SK-N-SH (cell line): ENCODE measurements at regions not wholly inside any gene's neighbourhood (a gene's known extent, or its start where the extent isn't known, plus 50 kb on each side); places are given as distances from the start of the nearest gene placed in this dataset.
"Not testable (repeated sequence)": the region's sequence is repeated elsewhere in the genome, so short reads cannot be mapped to it uniquely, and the experiment has no call there.

Source experiments
- CTCF ChIA-PET: fragments of 300-600, 350-600 bp; formaldehyde crosslinking; extraction: SDS; loops from one replicate; lab custom pipeline; 2021; lab: Yijun Ruan, JAX
- POLR2A ChIA-PET: fragments of 350-600 bp; sonication (Branson Sonifier 250); formaldehyde crosslinking; extraction: SDS; loops from one replicate; lab custom pipeline; 2020; ENCODE audit warnings: antibody characterized with exemption, inconsistent platforms; lab: Yijun Ruan, JAX
- DNase-seq: peaks from one replicate; pipeline ENCODE4 v3.0.0; 2012
- H2AFZ ChIP-seq: fragments of 200-600 bp; sonication (generic); 2 replicates; pipeline ENCODE4 v1.8.1; 2016; ENCODE audit warnings: antibody characterized with exemption, mild to moderate bottlenecking, low read depth
- H3F3A ChIP-seq: fragments of 200-600 bp; sonication (generic); replicated peaks from 2 replicates; pipeline ENCODE3; 2016; ENCODE audit warnings: antibody characterized with exemption, mild to moderate bottlenecking; ENCODE audit not compliant: insufficient read depth
- H3K27ac ChIP-seq, 2 experiments: fragments of 200-500 bp in 1 of 2; fragments of 200-600 bp in 1 of 2; sonication (Bioruptor generic) in 1 of 2; sonication (generic), shearing (Covaris generic) in 1 of 2; 2 replicates each; pipeline versions ENCODE4 v1.5.1 to v1.6.1; 2014 to 2016; ENCODE audit warnings: low read depth in 2 of 2, inconsistent platforms in 1 of 2, low read length in 1 of 2, mild to moderate bottlenecking in 1 of 2, mixed read lengths in 1 of 2
- H3K27me3 ChIP-seq: fragments of 200-600 bp; sonication (generic), shearing (Covaris generic); 2 replicates; pipeline ENCODE4 v1.6.1; 2016; ENCODE audit warnings: mixed run types; ENCODE audit not compliant: insufficient read depth
- H3K36me3 ChIP-seq, 2 experiments: fragments of 200-500 bp in 1 of 2; fragments of 200-600 bp in 1 of 2; sonication (Bioruptor generic) in 1 of 2; sonication (generic) in 1 of 2; replicated peaks in 1 of 2; 2 replicates each; pipeline versions ENCODE3 to v1.5.1; 2014 to 2016; ENCODE audit warnings: low read length in 1 of 2, mild to moderate bottlenecking in 1 of 2; ENCODE audit not compliant: insufficient read depth in 2 of 2, control insufficient read depth in 1 of 2
- H3K4me1 ChIP-seq, 2 experiments: fragments of 200-500 bp in 1 of 2; fragments of 200-600 bp in 1 of 2; sonication (Bioruptor generic) in 1 of 2; sonication (generic), shearing (Covaris generic) in 1 of 2; 2 replicates each; pipeline versions ENCODE4 v1.5.1 to v1.6.1; 2014 to 2016; ENCODE audit warnings: low read depth in 1 of 2, low read length in 1 of 2, mixed run types in 1 of 2; ENCODE audit not compliant: insufficient read depth in 2 of 2, control insufficient read depth in 1 of 2
- H3K4me2 ChIP-seq: fragments of 200-600 bp; sonication (generic), shearing (Covaris generic); 2 replicates; pipeline ENCODE4 v1.6.1; 2017; ENCODE audit warnings: mixed run types
- H3K4me3 ChIP-seq, 2 experiments: fragments of 200-500 bp in 1 of 2; fragments of 200-600 bp in 1 of 2; sonication (Bioruptor generic) in 1 of 2; sonication (generic), shearing (Covaris generic) in 1 of 2; 2 replicates each; pipeline versions ENCODE4 v1.5.1 to v1.8.1; 2014 to 2016; ENCODE audit warnings: low read depth in 2 of 2, inconsistent platforms in 1 of 2, low read length in 1 of 2, mild to moderate bottlenecking in 1 of 2, mixed read lengths in 1 of 2, moderate library complexity in 1 of 2
- H3K79me2 ChIP-seq: fragments of 200-600 bp; sonication (generic); 2 replicates; pipeline ENCODE4 v1.8.1; 2017; ENCODE audit warnings: mild to moderate bottlenecking; ENCODE audit not compliant: insufficient read depth
- H3K9ac ChIP-seq: fragments of 200-600 bp; sonication (generic); 2 replicates; pipeline ENCODE4 v1.6.1; 2017; ENCODE audit warnings: mixed run types
- H3K9me2 ChIP-seq: fragments of 200-600 bp; sonication (generic); 2 replicates; pipeline ENCODE4 v1.6.1; 2017; ENCODE audit warnings: mixed run types
- H3K9me3 ChIP-seq: fragments of 200-600 bp; sonication (generic); 2 replicates; pipeline ENCODE4 v1.6.1; 2017; ENCODE audit warnings: mixed run types, mild to moderate bottlenecking, moderate library complexity
- H4K20me1 ChIP-seq: fragments of 200-600 bp; sonication (generic); 2 replicates; pipeline ENCODE4 v1.6.1; 2017; ENCODE audit warnings: mild to moderate bottlenecking, mixed run types; ENCODE audit not compliant: insufficient read depth
- ELF1 ChIP-seq: IDR thresholded peaks from 2 replicates; pipeline ENCODE4 v1.4.0; 2012
- EP300 ChIP-seq, 2 experiments: IDR thresholded peaks; 2 replicates each; pipeline versions ENCODE4 v1.4.0 to v1.6.1; 2012; ENCODE audit warnings: borderline replicate concordance in 1 of 2, low read depth in 1 of 2, low read length in 1 of 2
- FOXJ3 ChIP-seq: sonication (generic); formaldehyde crosslinking; IDR thresholded peaks from 2 replicates; pipeline ENCODE4 v1.5.1; 2020; ENCODE audit warnings: mild to moderate bottlenecking, missing genetic modification reagents
- FOXM1 ChIP-seq: IDR thresholded peaks from 2 replicates; pipeline ENCODE4 v1.4.0; 2012; ENCODE audit warnings: low read depth, mild to moderate bottlenecking
- GABPA ChIP-seq: IDR thresholded peaks from 2 replicates; pipeline ENCODE4 v1.4.0; 2012; ENCODE audit warnings: low read depth, mild to moderate bottlenecking
- GATA2 ChIP-seq: sonication (generic); formaldehyde crosslinking; IDR thresholded peaks from 2 replicates; pipeline ENCODE4 v1.5.0; 2020; ENCODE audit warnings: mild to moderate bottlenecking, missing genetic modification reagents
- IRF3 ChIP-seq: fragments of 150-350 bp; IDR thresholded peaks from 2 replicates; pipeline ENCODE4 v1.6.1; 2016; ENCODE audit warnings: mild to moderate bottlenecking, low read depth, low read length
- MAX ChIP-seq: IDR thresholded peaks from 2 replicates; pipeline ENCODE4 v1.4.0; 2012; ENCODE audit warnings: low read depth
- NFIC ChIP-seq: IDR thresholded peaks from 2 replicates; pipeline ENCODE4 v1.4.0; 2012; ENCODE audit warnings: borderline replicate concordance
- REST ChIP-seq: IDR thresholded peaks from 2 replicates; pipeline ENCODE4 v1.6.1; 2012; ENCODE audit warnings: mild to moderate bottlenecking, low read depth, low read length, moderate library complexity
- RFX5 ChIP-seq: IDR thresholded peaks from 2 replicates; pipeline ENCODE4 v1.6.1; 2012; ENCODE audit warnings: mild to moderate bottlenecking, improper control_type of control experiment, low read length
- RXRA ChIP-seq: IDR thresholded peaks from 2 replicates; pipeline ENCODE4 v1.4.0; 2012; ENCODE audit warnings: low read depth, mild to moderate bottlenecking, borderline replicate concordance
- TCF12 ChIP-seq: IDR thresholded peaks from 2 replicates; pipeline ENCODE4 v1.4.0; 2012
- USF1 ChIP-seq: IDR thresholded peaks from 2 replicates; pipeline ENCODE4 v1.4.0; 2012; ENCODE audit warnings: low read depth, borderline replicate concordance
- WGBS: methylation state at CpG from one replicate; pipeline ENCODE4 v1.1.6; 2017; ENCODE audit warnings: low lambda C conversion rate; 5-methylcytosine and 5-hydroxymethylcytosine counted together

- TF ChIP-seq REST, result no peak
- no peak for TF ChIP-seq FOXM1
These were observed 180.7 kb downstream of the ERCC6L2 start (continued) for GRCh38 chr9:96056226-96056625.

GRCh38 chr9:96054248-96054647 is 178.8 kb downstream of the ERCC6L2 start:
- H3K9ac ChIP-seq, POLR2A ChIA-PET: not testable (repeated sequence)

GRCh38 chr9:96052686-96053085 is 177.2 kb downstream of the ERCC6L2 start:
- DNase-seq, result no peak
- Histone ChIP-seq H4K20me1 (no peaks in the 10 kb centered on the region), H3K9me3 (no peaks in the 10 kb centered on the region), H3F3A (no peaks in the 10 kb centered on the region), H3K27ac (no peak overlapping the region), H2AFZ (no peak overlapping the region), H3K9ac (no peak overlapping the region), H3K4me1 (no peaks in the 10 kb centered on the region; a peak in 1 of 4 replicates), H3K36me3 (no peaks in the 10 kb centered on the region), H3K79me2 (no peaks in the 10 kb centered on the region), H3K4me3 (no peak overlapping the region), H3K4me2 (no peak overlapping the region), H3K27me3 (no peaks in the 10 kb centered on the region), H3K9me2 (no peaks in the 10 kb centered on the region)
- no peak for TF ChIP-seq TCF12
- TF ChIP-seq NFIC, result no peak
- 53% methylated on average over 6 of the region's 6 CpGs for WGBS
- ChIA-PET CTCF (no interaction called here), POLR2A (no interaction called here)

More at GRCh38 chr9:96054248-96054647, 178.8 kb downstream of the ERCC6L2 start:
- DNase-seq, H3K36me3 ChIP-seq, H3K9me3 ChIP-seq, H3K79me2 ChIP-seq, H3K27me3 ChIP-seq, H3K9me2 ChIP-seq, H2AFZ ChIP-seq, H3K4me2 ChIP-seq, H3K27ac ChIP-seq, H3K4me1 ChIP-seq, H3K4me3 ChIP-seq, H3F3A ChIP-seq, H4K20me1 ChIP-seq, CTCF ChIA-PET: not testable (repeated sequence)
- 62% methylated on average over 5 of the region's 5 CpGs for WGBS

- H3K27ac ChIP-seq, result no peak overlapping the region
- H3K79me2 ChIP-seq, result no peaks in the 10 kb centered on the region
- no peaks in the 10 kb centered on the region for H4K20me1 ChIP-seq
- CTCF ChIA-PET, result no interaction called here
- H3K9me2 ChIP-seq, result no peaks in the 10 kb centered on the region
- H3K4me1 ChIP-seq, result no peaks in the 10 kb centered on the region; a peak in 1 of 4 replicates
- H3K27me3 ChIP-seq, result peaks cover 9% of the 10 kb centered on the region; the same call in 1 of the 2 replicates
- H2AFZ ChIP-seq, result no peak overlapping the region
- H3K4me3 ChIP-seq, result no peak overlapping the region
- WGBS, result 73% methylated on average over 6 of the region's 7 CpGs
- H3K4me2 ChIP-seq, result no peak overlapping the region
- H3K36me3 ChIP-seq, result no peaks in the 10 kb centered on the region
- H3K9me3 ChIP-seq, result no peaks in the 10 kb centered on the region
- no peak for DNase-seq
- no peak overlapping the region for H3K9ac ChIP-seq
- no peaks in the 10 kb centered on the region for H3F3A ChIP-seq
- POLR2A ChIA-PET, result no interaction called here
- TF ChIP-seq RFX5, result no peak
- no peak for TF ChIP-seq USF1
- TF ChIP-seq RXRA, result no peak
- TF ChIP-seq EP300 (IDR thresholded peaks at IDR 0.05; ENCODE audit: borderline replicate concordance in 1 of 2, low read depth in 1 of 2, low read length in 1 of 2), result no peak
- no peak for TF ChIP-seq IRF3
- TF ChIP-seq GABPA, result no peak
- TF ChIP-seq ELF1, result no peak
- no peak for TF ChIP-seq GATA2 (CRISPR knock-in tag)
- no peak for TF ChIP-seq FOXJ3 (CRISPR knock-in tag)
- TF ChIP-seq MAX, result no peak
These were observed 175.9 kb downstream of the ERCC6L2 start for GRCh38 chr9:96051423-96051822.
